ENCODE measurements at regions not wholly inside any gene's neighbourhood (a gene's known extent, or its start where the extent isn't known, plus 50 kb on each side); places are given as distances from the start of the nearest gene placed in this dataset.

DNA sequence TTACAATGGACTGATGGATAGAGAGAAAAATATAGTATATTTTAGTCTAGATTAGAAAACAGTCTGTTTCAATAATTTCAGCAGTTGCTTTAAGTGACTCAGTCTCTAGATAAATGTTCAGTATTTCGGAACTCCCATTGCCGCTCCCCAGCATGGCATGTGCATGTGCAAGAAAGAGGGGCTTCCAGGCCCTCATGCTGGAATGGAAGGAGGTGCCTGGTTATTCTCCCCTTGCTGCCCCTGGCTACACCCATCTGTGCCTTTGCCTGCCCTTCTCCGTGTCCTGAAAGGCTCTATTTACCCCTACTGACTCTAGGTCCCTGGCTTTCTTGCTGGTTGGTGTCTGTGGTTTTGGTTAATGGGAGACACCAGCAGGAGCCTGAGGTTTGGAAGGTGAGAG, 115.7 kb upstream of the IFNGR1 start:
- Histone ChIP-seq H3K4me1 (ENCODE audit: control insufficient read depth in 2 of 2, insufficient read depth in 2 of 2, low read length in 2 of 2) (no peaks in the 10 kb centered on the region), H3K27me3 (ENCODE audit: control insufficient read depth in 2 of 2, insufficient read depth in 1 of 2, low read length in 1 of 2) (peaks cover 0 to 3% of the 10 kb centered on the region in 2 donors), H3K36me3 (ENCODE audit: control insufficient read depth in 2 of 2, insufficient read depth in 2 of 2, low read length in 1 of 2) (no peaks in the 10 kb centered on the region), H3K27ac (ENCODE audit: low read depth in 1 of 2, low read length in 1 of 2) (no peak overlapping the region), H3K4me3 (ENCODE audit: low read length in 2 of 2) (no peak overlapping the region), H3K9me3 (ENCODE audit: control insufficient read depth in 2 of 2, insufficient read depth in 1 of 2, low read length in 1 of 2) (no peaks in the 10 kb centered on the region)
- no peak for DNase-seq (ENCODE audit: low read depth in 6 of 9, low spot score in 9 of 9)
- 91% methylated on average over 3 of the region's 3 CpGs for WGBS

DNA sequence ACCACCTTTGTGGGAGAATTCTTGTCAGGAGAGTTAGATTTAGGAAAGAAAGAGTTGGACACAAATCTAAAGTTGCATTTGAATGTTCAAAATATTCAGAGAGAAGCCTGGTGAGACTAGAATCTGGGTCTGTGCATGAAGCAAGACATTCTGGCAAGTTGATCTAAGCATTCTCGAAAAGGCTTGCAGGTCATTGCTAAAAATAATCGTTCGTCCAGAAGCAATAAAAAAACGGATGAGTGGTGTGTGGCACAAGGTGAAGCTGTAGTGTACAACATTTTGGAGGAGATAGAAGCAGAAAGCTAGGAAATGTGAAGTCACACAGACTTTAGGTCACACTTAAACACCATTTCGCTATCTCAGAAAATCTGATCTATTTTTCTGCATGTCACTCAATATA, 114.9 kb upstream of the IFNGR1 start:
- no peaks in the 10 kb centered on the region for H3K9me3 ChIP-seq (ENCODE audit: control insufficient read depth in 2 of 2, insufficient read depth in 1 of 2, low read length in 1 of 2)
- peaks cover 0 to 3% of the 10 kb centered on the region in 2 donors for H3K27me3 ChIP-seq (ENCODE audit: control insufficient read depth in 2 of 2, insufficient read depth in 1 of 2, low read length in 1 of 2)
- no peak overlapping the region for H3K27ac ChIP-seq (ENCODE audit: low read depth in 1 of 2, low read length in 1 of 2)
- H3K4me1 ChIP-seq (ENCODE audit: control insufficient read depth in 2 of 2, insufficient read depth in 2 of 2, low read length in 2 of 2), result no peaks in the 10 kb centered on the region
- H3K4me3 ChIP-seq (ENCODE audit: low read length in 2 of 2), result no peak overlapping the region
- H3K36me3 ChIP-seq (ENCODE audit: control insufficient read depth in 2 of 2, insufficient read depth in 2 of 2, low read length in 1 of 2), result no peaks in the 10 kb centered on the region
- WGBS, result 95% methylated on average over 5 of the region's 5 CpGs
- no peak for DNase-seq (ENCODE audit: low read depth in 6 of 9, low spot score in 9 of 9)

DNA sequence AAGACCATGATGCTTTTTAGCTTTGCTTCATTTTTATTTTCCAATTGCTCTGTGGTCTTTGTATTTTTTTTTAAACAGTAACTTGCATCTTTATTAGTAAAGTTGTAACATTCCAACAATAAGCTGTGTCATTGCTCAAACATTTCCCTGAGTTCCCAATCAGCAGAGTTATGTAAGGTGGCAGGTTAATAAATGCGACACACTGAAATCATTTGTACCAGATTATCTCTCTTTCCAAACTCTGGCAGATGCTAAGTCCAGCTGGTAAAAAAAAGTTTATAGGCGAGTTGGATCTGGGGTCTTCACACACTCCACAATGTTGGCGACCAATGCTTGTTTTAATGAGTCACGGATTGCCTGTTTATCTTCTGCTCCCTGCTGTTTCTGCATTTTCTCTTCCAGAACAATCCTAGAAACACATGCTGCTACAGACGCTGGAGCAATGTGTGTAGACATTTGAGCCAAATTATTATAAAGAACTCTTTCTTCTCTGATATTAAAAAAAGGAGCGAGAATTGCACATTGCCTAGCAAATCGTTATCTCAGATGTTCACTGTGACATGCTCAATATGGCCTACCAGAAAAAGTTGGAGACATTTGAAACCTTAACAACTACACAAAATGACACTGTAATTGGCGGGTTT, 113.6 kb upstream of the IFNGR1 start:
- no peak overlapping the region for H3K27ac ChIP-seq (ENCODE audit: low read depth in 1 of 2, low read length in 1 of 2)
- H3K27me3 ChIP-seq (ENCODE audit: control insufficient read depth in 2 of 2, insufficient read depth in 1 of 2, low read length in 1 of 2), result peaks cover 0 to 3% of the 10 kb centered on the region in 2 donors
- no peaks in the 10 kb centered on the region for H3K4me1 ChIP-seq (ENCODE audit: control insufficient read depth in 2 of 2, insufficient read depth in 2 of 2, low read length in 2 of 2)
- no peaks in the 10 kb centered on the region for H3K36me3 ChIP-seq (ENCODE audit: control insufficient read depth in 2 of 2, insufficient read depth in 2 of 2, low read length in 1 of 2)
- no peak for DNase-seq (ENCODE audit: low read depth in 6 of 9, low spot score in 9 of 9)
- no peaks in the 10 kb centered on the region for H3K9me3 ChIP-seq (ENCODE audit: control insufficient read depth in 2 of 2, insufficient read depth in 1 of 2, low read length in 1 of 2)
- no peak overlapping the region for H3K4me3 ChIP-seq (ENCODE audit: low read length in 2 of 2)
- 94% methylated on average over 8 of the region's 8 CpGs for WGBS

DNA sequence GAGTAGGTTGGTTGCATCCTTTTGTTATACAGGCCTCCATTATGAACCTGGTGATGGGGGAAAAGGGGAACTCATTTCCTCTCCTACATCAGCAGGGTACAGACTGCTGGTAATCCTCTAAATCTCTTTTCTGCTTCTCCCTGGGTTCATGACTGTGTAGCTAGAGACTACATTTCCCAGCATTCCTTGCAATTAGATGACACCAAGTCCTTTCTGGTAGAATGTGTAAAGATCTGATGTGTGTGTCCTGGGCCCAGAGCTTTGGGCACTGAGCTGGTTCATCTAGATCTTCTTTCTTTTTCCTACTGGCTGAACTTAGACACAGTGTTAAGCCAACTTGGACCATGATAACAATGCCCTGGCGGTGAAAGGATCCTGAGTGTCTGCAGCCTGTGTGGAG, 104.7 kb upstream of the IFNGR1 start:
- H3K4me1 ChIP-seq (ENCODE audit: control insufficient read depth in 2 of 2, insufficient read depth in 2 of 2, low read length in 2 of 2), result no peaks in the 10 kb centered on the region
- peak in 1 of 9 donors; percentile 5 for DNase-seq (ENCODE audit: low read depth in 6 of 9, low spot score in 9 of 9)
- H3K27me3 ChIP-seq (ENCODE audit: control insufficient read depth in 2 of 2, insufficient read depth in 1 of 2, low read length in 1 of 2), result no peaks in the 10 kb centered on the region
- 63% methylated on average over 1 of the region's 1 CpG for WGBS
- H3K9me3 ChIP-seq (ENCODE audit: control insufficient read depth in 2 of 2, insufficient read depth in 1 of 2, low read length in 1 of 2), result no peaks in the 10 kb centered on the region
- no peak overlapping the region for H3K4me3 ChIP-seq (ENCODE audit: low read length in 2 of 2)
- no peaks in the 10 kb centered on the region for H3K36me3 ChIP-seq (ENCODE audit: control insufficient read depth in 2 of 2, insufficient read depth in 2 of 2, low read length in 1 of 2)
- no peak overlapping the region for H3K27ac ChIP-seq (ENCODE audit: low read depth in 1 of 2, low read length in 1 of 2)

DNA sequence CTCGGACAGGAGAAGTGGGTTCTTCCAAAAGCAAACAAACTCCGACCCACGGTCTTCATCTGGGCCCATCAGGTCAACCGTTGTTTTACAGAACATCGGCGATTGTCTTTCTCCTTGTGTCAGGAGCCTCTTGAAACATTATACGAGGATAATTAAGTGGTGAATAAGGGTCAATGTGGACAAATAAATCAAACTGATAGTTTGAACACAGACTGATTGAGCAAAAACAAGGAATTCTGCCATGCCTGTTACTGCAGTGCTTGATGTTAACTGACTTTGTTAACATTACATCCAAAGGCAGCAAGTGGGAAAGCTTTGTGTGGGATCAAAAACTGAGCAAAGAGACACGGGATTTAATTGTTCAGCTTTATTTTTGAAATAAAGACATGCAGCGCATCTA, 101.1 kb upstream of the IFNGR1 start:
- Histone ChIP-seq H3K36me3 (ENCODE audit: control insufficient read depth in 2 of 2, insufficient read depth in 2 of 2, low read length in 1 of 2) (no peaks in the 10 kb centered on the region), H3K4me1 (ENCODE audit: control insufficient read depth in 2 of 2, insufficient read depth in 2 of 2, low read length in 2 of 2) (no peaks in the 10 kb centered on the region), H3K27ac (ENCODE audit: low read depth in 1 of 2, low read length in 1 of 2) (no peak overlapping the region), H3K9me3 (ENCODE audit: control insufficient read depth in 2 of 2, insufficient read depth in 1 of 2, low read length in 1 of 2) (no peaks in the 10 kb centered on the region), H3K4me3 (ENCODE audit: low read length in 2 of 2) (no peak overlapping the region), H3K27me3 (ENCODE audit: control insufficient read depth in 2 of 2, insufficient read depth in 1 of 2, low read length in 1 of 2) (no peaks in the 10 kb centered on the region)
- no peak for DNase-seq (ENCODE audit: low read depth in 6 of 9, low spot score in 9 of 9)
- WGBS, result 97% methylated on average over 9 of the region's 9 CpGs

DNA sequence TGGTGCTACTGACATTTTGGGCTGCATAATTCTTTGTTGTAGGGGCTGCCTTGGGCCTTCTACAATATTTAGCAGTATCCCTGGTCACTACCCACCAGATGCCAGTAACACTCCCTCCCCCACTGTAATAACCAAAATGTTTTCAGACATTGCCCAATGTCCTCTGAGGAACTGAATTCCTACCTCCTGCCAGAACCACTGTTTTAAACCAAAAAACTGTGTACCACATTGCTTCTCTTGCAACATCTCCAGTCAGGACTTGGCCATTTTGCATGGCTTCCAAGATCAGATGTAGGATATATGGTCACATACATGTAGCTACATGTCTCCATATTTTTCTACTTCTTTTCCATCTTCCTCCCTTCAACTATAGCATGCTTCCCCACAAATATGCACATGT, 97.4 kb upstream of the IFNGR1 start:
- no peaks in the 10 kb centered on the region for H3K36me3 ChIP-seq (ENCODE audit: control insufficient read depth in 2 of 2, insufficient read depth in 2 of 2, low read length in 1 of 2)
- H3K4me3 ChIP-seq (ENCODE audit: low read length in 2 of 2), result no peak overlapping the region
- no peaks in the 10 kb centered on the region for H3K9me3 ChIP-seq (ENCODE audit: control insufficient read depth in 2 of 2, insufficient read depth in 1 of 2, low read length in 1 of 2)
- no peak for DNase-seq (ENCODE audit: low read depth in 6 of 9, low spot score in 9 of 9)
- no peaks in the 10 kb centered on the region for H3K4me1 ChIP-seq (ENCODE audit: control insufficient read depth in 2 of 2, insufficient read depth in 2 of 2, low read length in 2 of 2)
- H3K27me3 ChIP-seq (ENCODE audit: control insufficient read depth in 2 of 2, insufficient read depth in 1 of 2, low read length in 1 of 2), result no peaks in the 10 kb centered on the region
- no peak overlapping the region for H3K27ac ChIP-seq (ENCODE audit: low read depth in 1 of 2, low read length in 1 of 2)

DNA sequence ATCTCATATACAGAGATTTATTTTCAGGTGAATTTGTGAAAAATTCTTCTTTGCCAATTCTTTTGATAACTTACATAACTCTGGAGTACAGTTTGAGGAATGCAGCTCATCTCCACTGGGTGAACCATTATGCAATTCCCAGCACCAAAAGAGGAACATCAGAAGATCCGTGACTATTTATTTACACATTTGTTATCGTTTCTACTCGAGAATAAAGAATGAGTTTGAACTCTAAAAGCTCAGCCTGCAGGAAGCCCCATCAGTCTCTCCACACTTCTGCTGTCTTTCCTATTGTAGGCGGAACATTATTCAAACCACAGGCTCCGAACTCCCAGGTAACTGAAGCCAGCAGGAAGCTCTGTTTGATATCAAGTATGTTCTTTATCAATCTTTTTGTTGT, 95.9 kb upstream of the IFNGR1 start:
- Histone ChIP-seq H3K4me1 (ENCODE audit: control insufficient read depth in 2 of 2, insufficient read depth in 2 of 2, low read length in 2 of 2) (no peaks in the 10 kb centered on the region), H3K27ac (ENCODE audit: low read depth in 1 of 2, low read length in 1 of 2) (no peak overlapping the region), H3K27me3 (ENCODE audit: control insufficient read depth in 2 of 2, insufficient read depth in 1 of 2, low read length in 1 of 2) (no peaks in the 10 kb centered on the region), H3K4me3 (ENCODE audit: low read length in 2 of 2) (no peak overlapping the region), H3K9me3 (ENCODE audit: control insufficient read depth in 2 of 2, insufficient read depth in 1 of 2, low read length in 1 of 2) (no peaks in the 10 kb centered on the region), H3K36me3 (ENCODE audit: control insufficient read depth in 2 of 2, insufficient read depth in 2 of 2, low read length in 1 of 2) (no peaks in the 10 kb centered on the region)
- WGBS, result 58% methylated on average over 5 of the region's 5 CpGs
- DNase-seq (ENCODE audit: low read depth in 6 of 9, low spot score in 9 of 9), result no peak

DNA sequence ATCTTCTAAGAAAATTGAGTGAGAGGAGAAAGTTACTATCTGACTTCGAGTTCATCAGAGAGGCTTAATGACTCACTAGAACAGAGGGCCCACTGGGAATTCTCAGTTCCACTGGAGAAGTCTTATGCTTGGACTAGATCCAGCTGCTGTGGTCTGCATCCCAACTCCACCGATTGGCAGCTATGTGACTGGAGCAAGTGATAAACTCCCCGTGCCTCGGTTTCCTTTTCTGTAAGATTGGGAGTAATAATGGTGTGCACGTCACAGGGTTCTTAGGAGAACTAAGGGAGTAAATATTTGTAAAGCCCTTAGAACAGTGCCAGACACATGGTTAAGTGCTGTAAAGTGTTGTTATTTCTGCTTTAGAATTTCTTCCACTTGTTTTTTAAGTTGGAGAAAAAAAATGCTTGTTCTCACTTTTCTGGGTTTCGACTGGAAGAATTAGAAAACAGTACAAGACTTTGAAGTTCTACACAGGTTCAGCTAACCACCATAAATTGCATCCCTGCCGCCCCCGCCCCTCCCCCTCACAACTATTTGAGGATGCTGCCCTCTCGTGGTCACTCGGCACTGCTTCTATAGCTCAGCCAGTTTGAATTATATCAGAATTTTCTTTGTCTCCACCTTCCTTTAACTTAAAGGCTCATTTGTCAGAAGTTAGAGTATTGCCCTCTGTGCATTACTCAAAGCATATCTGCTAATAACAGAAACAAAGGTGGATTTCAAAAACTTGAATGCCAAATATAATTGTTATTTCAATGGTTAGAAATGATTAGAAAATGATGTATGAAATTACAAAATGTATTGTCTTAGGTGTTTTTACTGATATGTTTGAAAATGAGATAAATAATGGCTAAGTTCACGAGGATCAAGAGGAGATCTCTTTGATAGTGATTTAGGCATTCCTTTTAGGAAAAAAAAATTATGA, 95.0 kb upstream of the IFNGR1 start:
- Histone ChIP-seq H3K27me3 (ENCODE audit: control insufficient read depth in 2 of 2, insufficient read depth in 1 of 2, low read length in 1 of 2) (no peaks in the 10 kb centered on the region), H3K9me3 (ENCODE audit: control insufficient read depth in 2 of 2, insufficient read depth in 1 of 2, low read length in 1 of 2) (no peaks in the 10 kb centered on the region), H3K4me1 (ENCODE audit: control insufficient read depth in 2 of 2, insufficient read depth in 2 of 2, low read length in 2 of 2) (no peaks in the 10 kb centered on the region), H3K27ac (ENCODE audit: low read depth in 1 of 2, low read length in 1 of 2) (no peak overlapping the region), H3K4me3 (ENCODE audit: low read length in 2 of 2) (no peak overlapping the region), H3K36me3 (ENCODE audit: control insufficient read depth in 2 of 2, insufficient read depth in 2 of 2, low read length in 1 of 2) (no peaks in the 10 kb centered on the region)
- 36% methylated on average over 11 of the region's 11 CpGs for WGBS
- peak; percentile 43 to 78 (median 50) for DNase-seq (ENCODE audit: low read depth in 6 of 9, low spot score in 9 of 9)

DNA sequence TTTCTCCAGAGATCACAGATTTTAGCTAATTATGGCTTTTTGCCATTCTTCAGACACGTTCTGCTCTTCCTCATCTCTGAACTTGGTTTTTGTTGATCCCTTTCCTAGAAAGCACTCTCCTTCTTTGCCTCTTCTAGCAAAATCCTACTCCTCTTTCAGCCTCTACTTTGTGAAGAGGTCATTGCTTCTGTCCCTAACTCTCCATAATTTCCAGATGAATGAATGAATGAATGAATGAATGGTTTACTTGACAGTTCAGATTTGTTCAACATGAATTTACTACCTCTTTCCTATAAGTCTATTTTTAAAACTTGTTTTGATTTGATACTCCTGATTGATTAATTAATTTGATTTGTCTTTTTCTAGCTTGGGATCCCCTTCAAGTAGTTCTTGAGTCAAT, 94.0 kb upstream of the IFNGR1 start:
- H3K27ac ChIP-seq (ENCODE audit: low read depth in 1 of 2, low read length in 1 of 2), result no peak overlapping the region
- H3K9me3 ChIP-seq (ENCODE audit: control insufficient read depth in 2 of 2, insufficient read depth in 1 of 2, low read length in 1 of 2), result no peaks in the 10 kb centered on the region
- 71% methylated on average over 1 of the region's 1 CpG for WGBS
- H3K27me3 ChIP-seq (ENCODE audit: control insufficient read depth in 2 of 2, insufficient read depth in 1 of 2, low read length in 1 of 2), result no peaks in the 10 kb centered on the region
- no peak overlapping the region for H3K4me3 ChIP-seq (ENCODE audit: low read length in 2 of 2)
- H3K4me1 ChIP-seq (ENCODE audit: control insufficient read depth in 2 of 2, insufficient read depth in 2 of 2, low read length in 2 of 2), result no peaks in the 10 kb centered on the region
- H3K36me3 ChIP-seq (ENCODE audit: control insufficient read depth in 2 of 2, insufficient read depth in 2 of 2, low read length in 1 of 2), result no peaks in the 10 kb centered on the region
- no peak for DNase-seq (ENCODE audit: low read depth in 6 of 9, low spot score in 9 of 9)
